GM23338 (cell line): ENCODE measurements at regions not wholly inside any gene's neighbourhood (a gene's known extent, or its start where the extent isn't known, plus 50 kb on each side); places are given as distances from the start of the nearest gene placed in this dataset.

Source experiments
- ATAC-seq: fragments of 200-7000 bp; cut with Tn5 transposase; 3 replicates; pipeline ENCODE4 v1.9.1; 2020
- DNase-seq: peaks from one replicate; pipeline ENCODE4 v3.0.0-alpha.2; 2015; ENCODE audit warnings: low spot score
- H2AFZ ChIP-seq: fragments of 200-600 bp; sonication (generic); 2 replicates; pipeline ENCODE4 v1.8.0; 2016; ENCODE audit warnings: antibody characterized with exemption, mild to moderate bottlenecking, moderate library complexity
- H3F3A ChIP-seq: fragments of 200-600 bp; sonication (generic); replicated peaks from 2 replicates; pipeline ENCODE4 v1.8.0; 2017; ENCODE audit warnings: antibody characterized with exemption, mixed run types, low read depth
- H3K27ac ChIP-seq: fragments of 200-600 bp; sonication (generic); 2 replicates; pipeline ENCODE4 v1.6.1; 2016; ENCODE audit warnings: low read depth
- H3K27me3 ChIP-seq: fragments of 200-600 bp; sonication (generic); 2 replicates; pipeline ENCODE4 v1.8.0; 2016; ENCODE audit warnings: mild to moderate bottlenecking, mixed run types, moderate library complexity; ENCODE audit not compliant: insufficient read depth
- H3K36me3 ChIP-seq: fragments of 200-600 bp; sonication (generic); 2 replicates; pipeline ENCODE4 v1.8.0; 2016; ENCODE audit warnings: mild to moderate bottlenecking; ENCODE audit not compliant: insufficient read depth
- H3K4me1 ChIP-seq: fragments of 200-600 bp; sonication (generic); 2 replicates; pipeline ENCODE4 v1.8.0; 2016; ENCODE audit warnings: mild to moderate bottlenecking, moderate library complexity; ENCODE audit not compliant: insufficient read depth
- H3K4me2 ChIP-seq: fragments of 200-600 bp; sonication (generic); 2 replicates; pipeline ENCODE4 v1.7.1; 2017; ENCODE audit warnings: mixed run types
- H3K4me3 ChIP-seq: fragments of 200-600 bp; sonication (generic); 2 replicates; pipeline ENCODE4 v1.6.1; 2016; ENCODE audit warnings: mixed run types
- H3K79me2 ChIP-seq: fragments of 200-600 bp; sonication (generic); replicated peaks from 2 replicates; pipeline ENCODE4 v1.8.0; 2017; ENCODE audit warnings: mild to moderate bottlenecking; ENCODE audit not compliant: insufficient read depth
- H3K9me2 ChIP-seq: fragments of 200-600 bp; sonication (generic); 2 replicates; pipeline ENCODE4 v1.8.0; 2017; ENCODE audit not compliant: insufficient read depth
- H4K20me1 ChIP-seq: fragments of 200-600 bp; sonication (generic); replicated peaks from 2 replicates; pipeline ENCODE4 v1.8.0; 2017; ENCODE audit warnings: mild to moderate bottlenecking; ENCODE audit not compliant: insufficient read depth
- H3K27ac Mint-ChIP-seq: 2 replicates; pipeline ENCODE4 v1.8.0; 2020; ENCODE audit warnings: inconsistent platforms, mild to moderate bottlenecking, moderate library complexity, mixed read lengths
- H3K27me3 Mint-ChIP-seq: 3 replicates; pipeline ENCODE4 v1.8.0; 2022; ENCODE audit warnings: low read depth, mild to moderate bottlenecking, moderate library complexity, mixed read lengths, inconsistent platforms; ENCODE audit not compliant: insufficient read depth, poor library complexity
- H3K36me3 Mint-ChIP-seq: 3 replicates; pipeline ENCODE4 v1.8.0; 2021; ENCODE audit warnings: low read depth, mild to moderate bottlenecking, inconsistent platforms, moderate library complexity, mixed read lengths
- H3K4me1 Mint-ChIP-seq: 3 replicates; pipeline ENCODE4 v1.8.0; 2020; ENCODE audit warnings: mild to moderate bottlenecking, inconsistent platforms, mixed read lengths
- H3K4me3 Mint-ChIP-seq: 3 replicates; pipeline ENCODE4 v1.8.0; 2021; ENCODE audit warnings: moderate library complexity, mild to moderate bottlenecking, inconsistent platforms, mixed read lengths
- H3K9me3 Mint-ChIP-seq: 3 replicates; pipeline ENCODE4 v1.8.0; 2020; ENCODE audit warnings: moderate library complexity, mild to moderate bottlenecking, inconsistent platforms, mixed read lengths
- CREB1 ChIP-seq: fragments of 250-450 bp; sonication (Bioruptor Pico); IDR thresholded peaks from 2 replicates; pipeline ENCODE4 v1.5.0; 2020; ENCODE audit warnings: low read depth, mild to moderate bottlenecking, moderate library complexity
- CTCF ChIP-seq, 2 experiments: fragments of 200-600 bp in 1 of 2; sonication (generic) in 1 of 2; conservative IDR thresholded peaks; 2 replicates each; pipeline versions ENCODE4 v1.5.1 to v1.6.1; 2016 to 2017; ENCODE audit warnings: antibody characterized with exemption in 2 of 2, low read depth in 2 of 2, mild to moderate bottlenecking in 2 of 2, moderate library complexity in 1 of 2
- EZH2phosphoT487 ChIP-seq: fragments of 200-600 bp; sonication (generic); IDR thresholded peaks from one replicate; pipeline ENCODE4 v1.8.1; 2018; ENCODE audit warnings: antibody characterized with exemption; ENCODE audit not compliant: unreplicated experiment
- POLR2AphosphoS5 ChIP-seq: IDR thresholded peaks from 2 replicates; pipeline ENCODE4 v1.6.1; 2016; ENCODE audit warnings: antibody characterized with exemption, low read depth
- REST ChIP-seq: IDR thresholded peaks from one replicate; pipeline ENCODE4 v1.6.1; 2018; ENCODE audit warnings: antibody characterized with exemption; ENCODE audit not compliant: unreplicated experiment
- STAT1 ChIP-seq: IDR thresholded peaks from one replicate; pipeline ENCODE4 v1.6.1; 2016; ENCODE audit warnings: antibody characterized with exemption; ENCODE audit not compliant: unreplicated experiment
- ZNF114 ChIP-seq: fragments of 250-450 bp; sonication (Bioruptor Pico); IDR thresholded peaks from 2 replicates; pipeline ENCODE4 v1.5.0; 2020; ENCODE audit warnings: mild to moderate bottlenecking, moderate library complexity
- ZNF462 ChIP-seq: fragments of 250-450 bp; sonication (Bioruptor Pico); IDR thresholded peaks from 2 replicates; pipeline ENCODE4 v1.5.0; 2020; ENCODE audit warnings: mild to moderate bottlenecking, moderate library complexity

- Histone ChIP-seq H3K4me1 (no peaks in the 10 kb centered on the region), H3K36me3 (no peaks in the 10 kb centered on the region), H3F3A (no peaks in the 10 kb centered on the region), H4K20me1 (no peaks in the 10 kb centered on the region), H3K79me2 (no peaks in the 10 kb centered on the region), H3K4me3 (no peak overlapping the region), H2AFZ (no peak overlapping the region), H3K27me3 (no peaks in the 10 kb centered on the region), H3K9me2 (no peaks in the 10 kb centered on the region; the same call in none of the 2 replicates), H3K4me2 (no peak overlapping the region), H3K27ac (no peak overlapping the region)
- no peak overlapping the region for H3K4me3 Mint-ChIP-seq
- no peaks in the 10 kb centered on the region for H3K4me1 Mint-ChIP-seq
- H3K27me3 Mint-ChIP-seq, result no peaks in the 10 kb centered on the region
- no peak for ATAC-seq
- DNase-seq, result no peak
- H3K36me3 Mint-ChIP-seq, result no peaks in the 10 kb centered on the region
- no peak overlapping the region for H3K27ac Mint-ChIP-seq
- peaks cover 7% of the 10 kb centered on the region; the same call in 2 of the 3 replicates for H3K9me3 Mint-ChIP-seq
- no peak for TF ChIP-seq STAT1
- TF ChIP-seq CTCF (conservative IDR thresholded peaks at IDR 0.05; ENCODE audit: low read depth in 2 of 2), result no peak
- no peak for TF ChIP-seq REST
- no peak for TF ChIP-seq CREB1 (CRISPR knock-in tag)
- TF ChIP-seq POLR2AphosphoS5, result no peak
- no peak for TF ChIP-seq ZNF114 (CRISPR knock-in tag)
These were observed 352.7 kb downstream of the ARPP21 start for GRCh38 chr3:35992041-35992440.

- no peak overlapping the region for H3K27ac Mint-ChIP-seq
- H3K4me3 Mint-ChIP-seq, result no peak overlapping the region
- H3F3A ChIP-seq, result no peaks in the 10 kb centered on the region
- no peak for DNase-seq
- H3K9me3 Mint-ChIP-seq, result peaks cover 19% of the 10 kb centered on the region
- peaks cover 10% of the 10 kb centered on the region; the same call in 2 of the 3 replicates for H3K36me3 Mint-ChIP-seq
- no peak overlapping the region for H3K4me3 ChIP-seq
- H3K27ac ChIP-seq, result no peak overlapping the region
- H3K4me1 ChIP-seq, result no peaks in the 10 kb centered on the region
- no peak overlapping the region for H3K4me2 ChIP-seq
- H4K20me1 ChIP-seq, result no peaks in the 10 kb centered on the region
- H3K27me3 Mint-ChIP-seq, result no peaks in the 10 kb centered on the region
- no peaks in the 10 kb centered on the region; the same call in 1 of the 2 replicates for H3K36me3 ChIP-seq
- H3K9me2 ChIP-seq, result peaks cover 5% of the 10 kb centered on the region; the same call in 1 of the 2 replicates
- no peaks in the 10 kb centered on the region for H3K27me3 ChIP-seq
- no peak overlapping the region for H2AFZ ChIP-seq
- H3K79me2 ChIP-seq, result no peaks in the 10 kb centered on the region
- ATAC-seq, result no peak
- peaks cover 5% of the 10 kb centered on the region; the same call in 2 of the 3 replicates for H3K4me1 Mint-ChIP-seq
- no peak for TF ChIP-seq ZNF462 (CRISPR knock-in tag)
- no peak for TF ChIP-seq CREB1 (CRISPR knock-in tag)
- no peak for TF ChIP-seq EZH2phosphoT487
- no peak for TF ChIP-seq STAT1
These were observed 368.5 kb upstream of the STAC start for GRCh38 chr3:36011791-36012190.
